ENCODE measurements at regions not wholly inside any gene's neighbourhood (a gene's known extent, or its start where the extent isn't known, plus 50 kb on each side); places are given as distances from the start of the nearest gene placed in this dataset.

GRCh38 chr4:17096692-17097091 lies 198.2 kb upstream of the LDB2 start:
- no peak for DNase-seq

DNA sequence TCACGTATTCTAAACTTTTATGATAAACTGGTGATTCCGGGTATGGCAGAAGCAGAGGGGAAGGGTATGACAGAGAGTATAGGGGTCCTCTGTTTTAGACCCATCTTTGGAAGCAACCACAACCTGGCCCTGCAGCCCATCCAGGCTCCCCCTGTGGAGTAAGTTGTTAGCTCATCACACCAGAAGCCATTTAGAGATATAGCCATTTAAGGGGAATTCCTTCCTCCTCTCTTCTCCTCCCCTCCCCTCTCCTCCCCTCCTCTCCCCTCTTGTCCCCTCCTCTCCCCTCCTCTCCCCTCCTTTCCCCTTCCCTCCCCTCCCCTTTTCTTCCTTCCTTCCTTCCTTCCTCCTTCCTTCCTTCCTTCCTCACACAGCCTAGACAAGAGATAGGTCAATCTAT lies 197.3 kb upstream of the LDB2 start:
- DNase-seq: no peak

DNA sequence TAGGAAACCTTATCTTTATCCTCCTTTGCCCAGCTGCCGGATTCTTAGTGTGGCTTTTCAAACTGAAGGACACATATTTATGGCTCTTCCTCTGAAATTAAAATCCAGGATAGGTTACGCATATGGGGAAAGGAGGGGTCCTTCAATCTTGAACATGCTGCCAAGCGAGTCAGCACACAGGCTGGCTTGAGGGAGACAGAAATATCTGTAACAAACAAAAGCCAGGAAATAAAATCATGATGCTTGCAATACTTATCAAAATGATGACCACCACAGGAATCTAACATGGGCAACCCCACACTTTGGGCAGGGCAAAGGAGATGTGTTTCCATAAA lies 196.4 kb upstream of the LDB2 start:
- no peak for DNase-seq

DNA sequence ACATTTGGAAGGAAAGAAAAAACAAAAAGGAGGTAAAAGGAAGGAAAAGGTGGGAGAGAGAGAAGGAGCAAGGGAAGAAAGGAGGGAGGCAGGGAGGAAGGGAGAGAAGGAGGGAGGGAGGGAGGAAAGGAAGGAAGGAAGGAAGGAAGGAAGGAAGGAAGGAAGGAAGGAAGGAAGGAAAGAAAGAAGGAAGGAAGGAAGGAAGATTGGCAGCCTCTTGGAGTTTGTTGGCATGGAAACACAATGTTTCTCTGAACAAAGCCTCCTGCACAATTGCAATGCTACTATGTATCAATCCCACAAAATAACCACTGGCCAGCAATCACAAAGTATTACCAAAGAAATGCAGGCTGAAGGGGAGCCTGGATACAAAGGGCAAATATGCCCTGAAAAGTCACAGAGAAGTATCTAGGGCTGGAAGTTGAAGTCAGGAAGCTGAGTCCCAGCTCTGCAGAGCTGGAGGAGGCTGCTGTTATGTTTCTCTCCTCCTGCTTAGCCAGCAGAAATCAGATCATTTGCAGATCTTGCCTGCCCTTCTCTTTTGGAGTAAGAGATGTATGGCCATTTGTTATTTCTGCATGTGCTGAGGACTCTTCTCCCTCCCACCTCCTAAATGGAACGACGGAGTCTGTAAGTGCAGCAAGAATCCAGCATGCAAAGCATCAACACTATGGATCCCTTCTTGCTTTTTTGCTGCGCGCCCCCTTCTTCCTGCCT lies 195.9 kb upstream of the LDB2 start:
- no peak for DNase-seq

- no peak for DNase-seq
Observed at GRCh38 chr4:17093481-17093880, 195.0 kb upstream of the LDB2 start.

GRCh38 chr4:17092736-17093437 lies 194.4 kb upstream of the LDB2 start:
- DNase-seq: no peak

DNA sequence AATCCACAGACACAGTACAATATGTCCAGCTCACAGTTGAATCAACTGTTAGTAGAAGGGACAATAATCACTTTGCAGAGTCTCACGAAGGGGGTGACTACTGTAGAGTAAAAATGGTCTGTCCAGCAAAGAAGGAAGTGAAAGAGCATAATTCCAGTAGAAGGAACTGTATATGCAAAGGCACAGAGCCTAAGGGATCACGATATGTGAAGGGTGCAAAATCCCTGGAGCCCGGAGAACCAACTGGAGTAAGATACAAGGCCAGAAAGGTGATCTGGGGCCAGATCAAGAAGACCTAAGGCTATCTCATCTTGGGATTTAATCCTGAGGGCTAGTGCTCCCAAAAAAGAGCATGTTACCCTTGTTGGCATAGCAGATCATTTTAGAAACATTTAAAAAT lies 192.7 kb upstream of the LDB2 start:
- DNase-seq: no peak

DNA sequence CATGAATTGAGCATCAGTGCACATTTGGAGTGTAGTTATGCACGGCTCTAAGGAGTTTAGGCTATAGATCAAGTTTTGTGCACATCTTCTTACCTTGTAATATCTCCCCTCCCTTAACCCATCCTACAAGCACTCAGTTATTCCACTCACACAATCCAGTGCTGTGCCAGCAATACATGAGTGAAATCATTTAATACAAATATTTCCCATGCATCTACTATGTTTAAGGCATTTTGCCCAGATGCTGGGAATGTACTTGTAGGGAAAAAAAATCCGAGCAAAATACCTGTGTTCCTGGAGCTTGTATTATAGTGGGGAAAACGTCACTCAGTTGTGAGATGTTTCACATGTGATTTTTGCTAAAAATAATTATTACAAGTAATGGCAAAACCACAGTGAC lies 191.6 kb upstream of the LDB2 start:
- no peak for DNase-seq

DNA sequence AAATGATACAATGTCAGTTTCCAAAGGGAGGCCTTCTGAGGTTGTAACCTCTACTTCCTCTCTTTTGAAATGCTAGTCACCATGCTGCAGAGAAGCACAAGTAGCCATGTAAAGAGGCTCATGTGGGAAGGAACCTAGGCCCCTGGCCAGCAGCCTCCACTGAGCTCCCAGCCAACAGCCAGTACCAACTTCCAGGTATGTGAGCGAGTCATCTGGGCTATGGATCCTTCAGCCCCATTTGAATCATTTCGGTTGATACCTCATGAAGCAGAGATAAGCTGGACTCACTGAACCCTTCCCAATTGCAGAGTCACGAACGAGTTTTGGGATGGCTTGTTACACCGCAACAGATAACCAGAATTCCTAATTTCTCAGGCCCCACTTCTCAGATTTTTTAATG lies 187.0 kb upstream of the LDB2 start:
- DNase-seq: no peak

GRCh38 chr4:17082186-17082585 lies 183.7 kb upstream of the LDB2 start:
- DNase-seq: no peak

DNA sequence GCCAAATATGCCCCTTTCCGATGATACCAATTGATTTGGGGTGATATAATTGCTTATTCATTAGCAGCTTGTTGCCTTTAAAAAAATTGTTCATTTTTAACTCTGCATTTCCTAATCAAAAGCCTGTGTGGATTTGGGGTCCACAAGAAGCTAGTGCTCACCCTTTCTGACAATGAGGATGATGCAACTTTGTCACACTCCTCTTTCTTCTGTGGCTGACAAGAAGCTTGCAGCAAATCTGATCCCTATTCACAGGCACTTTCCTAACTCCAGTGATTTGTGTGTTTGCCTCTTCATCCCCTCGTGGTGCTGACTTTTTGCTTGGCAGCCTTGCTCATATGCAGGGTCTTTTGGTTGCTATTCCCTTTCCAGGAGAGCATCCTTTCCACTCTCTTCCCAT lies 182.7 kb upstream of the LDB2 start:
- DNase-seq: no peak

- DNase-seq: no peak
Observed at GRCh38 chr4:17077105-17077504, 178.7 kb upstream of the LDB2 start.

GRCh38 chr4:17072483-17072882 lies 174.0 kb upstream of the LDB2 start:
- no peak for DNase-seq

- no peak for DNase-seq
Observed at GRCh38 chr4:17068891-17069290, 170.4 kb upstream of the LDB2 start.

DNA sequence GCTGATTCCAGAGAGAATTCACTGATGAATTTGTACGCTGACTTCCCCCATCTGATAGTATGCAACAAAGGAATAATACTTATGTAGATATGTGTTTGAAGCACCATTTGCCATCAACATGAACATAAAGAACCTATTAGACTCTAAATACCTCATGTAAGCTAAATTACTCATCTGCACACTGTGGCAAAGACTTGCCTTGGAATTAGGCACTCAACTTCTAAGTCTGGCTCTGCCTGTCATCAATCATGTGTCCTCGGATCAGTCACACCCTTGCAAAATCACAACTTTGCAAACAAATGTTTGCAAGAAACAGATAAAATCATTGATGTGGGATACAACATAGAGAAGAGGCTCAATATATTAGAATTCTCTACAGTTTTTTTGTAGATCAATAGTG lies 169.9 kb upstream of the LDB2 start:
- no peak for DNase-seq

GRCh38 chr4:17066972-17067371 lies 168.5 kb upstream of the LDB2 start:
- DNase-seq: no peak

- DNase-seq: no peak
Observed at GRCh38 chr4:17066236-17066635, 167.8 kb upstream of the LDB2 start.

DNA sequence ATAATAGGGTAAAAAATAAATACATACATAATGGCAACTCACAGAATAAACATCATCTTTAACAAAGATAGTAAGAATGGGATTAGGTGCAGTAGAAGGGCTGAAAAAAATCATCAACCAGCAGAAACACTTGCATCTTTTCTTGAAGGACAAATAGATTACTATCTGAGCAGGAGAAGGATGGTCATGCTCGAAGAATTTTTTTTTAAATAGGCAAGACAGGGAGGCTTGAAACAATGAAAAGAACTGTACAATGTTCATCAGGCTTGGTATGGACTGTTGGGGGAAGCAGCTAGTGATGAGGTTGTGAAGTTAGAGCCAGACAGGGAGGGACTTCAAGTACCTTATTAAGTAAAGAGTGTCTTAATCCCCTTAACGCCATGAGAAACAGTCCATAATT lies 167.4 kb upstream of the LDB2 start:
- no peak for DNase-seq

DNA sequence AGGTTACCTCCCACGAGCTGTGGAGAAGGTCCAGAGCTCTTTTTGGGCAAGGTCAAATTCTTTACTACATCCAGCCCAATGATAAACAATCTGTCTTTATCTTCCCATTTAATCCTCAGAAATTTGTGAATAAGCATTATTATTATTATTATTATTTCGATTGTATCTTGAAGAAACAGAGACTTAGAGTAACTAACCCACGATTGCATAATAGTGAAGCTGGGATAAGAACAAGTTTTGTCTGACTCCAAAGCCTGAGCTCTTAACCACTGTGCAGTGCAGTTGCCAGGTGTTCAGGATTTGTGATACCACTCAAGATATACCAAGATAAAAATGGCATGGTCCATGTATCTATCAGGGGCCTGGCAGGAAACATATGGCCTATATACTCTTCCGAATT lies 166.5 kb upstream of the LDB2 start:
- DNase-seq: no peak

- no peak for DNase-seq
Observed at GRCh38 chr4:17063888-17064287, 165.4 kb upstream of the LDB2 start.

GRCh38 chr4:17060230-17060629 lies 161.8 kb upstream of the LDB2 start:
- no peak for DNase-seq

DNA sequence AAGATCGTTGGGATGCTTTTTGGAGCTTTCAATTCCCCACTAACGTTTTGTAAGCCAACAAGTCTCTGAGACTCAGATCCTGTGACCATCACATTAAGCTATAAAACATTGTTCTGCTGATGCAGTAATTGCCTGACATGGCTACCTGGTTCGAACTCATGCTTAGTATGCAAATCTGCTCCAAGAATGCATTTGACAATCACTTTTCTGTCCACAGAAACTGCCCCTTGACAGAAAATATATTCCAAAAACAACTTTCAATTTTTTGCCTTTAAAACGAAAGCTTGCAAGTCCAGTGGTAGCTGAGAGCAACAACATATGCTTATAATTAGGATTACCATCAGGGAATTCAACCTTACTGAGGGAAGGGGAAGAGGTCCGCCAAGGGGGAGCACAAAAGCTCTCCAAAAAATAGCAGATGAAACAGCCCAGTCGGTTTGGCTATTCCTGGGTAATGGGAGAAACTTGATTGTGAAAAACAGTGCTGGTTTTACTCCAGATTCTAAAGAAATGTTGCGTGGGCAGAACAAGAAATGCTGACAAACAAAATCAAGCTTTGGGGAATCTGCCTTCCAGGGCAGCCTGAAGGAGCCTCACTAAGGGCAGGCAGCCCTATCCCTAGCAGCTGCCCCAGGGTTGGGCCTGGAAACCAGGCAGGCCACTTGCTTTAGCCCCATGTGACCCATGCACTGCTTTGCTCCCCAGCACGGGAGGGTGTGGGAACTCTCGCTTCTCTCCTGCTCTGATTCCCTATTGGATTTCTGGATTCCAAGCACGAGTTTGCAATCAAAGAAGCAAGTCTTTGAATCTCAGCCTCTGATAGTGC lies 160.7 kb upstream of the LDB2 start:
- DNase-seq: no peak

DNA sequence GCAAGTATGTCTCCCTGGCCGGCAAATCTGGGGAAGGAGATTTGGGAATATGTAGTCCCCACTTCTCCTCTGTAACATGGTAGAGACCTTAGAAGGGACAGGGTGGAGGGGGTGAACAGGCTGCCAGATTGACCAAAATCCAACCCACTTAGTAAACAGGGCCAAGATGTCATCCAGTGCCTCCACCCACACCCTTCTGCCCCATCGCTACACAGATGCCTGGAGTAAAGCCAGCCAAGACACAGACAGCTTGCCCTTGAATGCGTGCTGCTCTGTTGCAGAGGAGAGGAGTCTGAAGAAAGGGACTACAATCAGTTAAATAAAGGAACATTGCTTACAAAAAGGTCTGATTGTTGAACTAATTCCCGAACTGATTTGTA lies 160.1 kb upstream of the LDB2 start:
- DNase-seq: no peak

- DNase-seq: no peak
Observed at GRCh38 chr4:17057035-17057434, 158.6 kb upstream of the LDB2 start.
